HL-60 (cell line): ENCODE measurements at regions not wholly inside any gene's neighbourhood (a gene's known extent, or its start where the extent isn't known, plus 50 kb on each side); places are given as distances from the start of the nearest gene placed in this dataset.

Source experiments
- DNase-seq, 2 experiments: peaks; one replicate each; pipeline ENCODE4 v3.0.0-alpha.2; 2010 to 2020; ENCODE audit warnings: low read depth in 1 of 2, low spot score in 1 of 2
- H3K27ac ChIP-seq: fragments of 250-450 bp; sonication (Bioruptor Pico); replicated peaks from 2 replicates; pipeline ENCODE4 v1.5.1; 2020; ENCODE audit warnings: mild to moderate bottlenecking, moderate library complexity
- H3K27me3 ChIP-seq: fragments of 250-450 bp; sonication (Bioruptor Pico); 2 replicates; pipeline ENCODE4 v1.5.1; 2021; ENCODE audit warnings: mild to moderate bottlenecking, moderate library complexity; ENCODE audit not compliant: insufficient read depth, poor library complexity, severe bottlenecking
- H3K4me3 ChIP-seq: replicated peaks from 2 replicates; pipeline ENCODE4 v1.5.1; 2011; ENCODE audit warnings: mild to moderate bottlenecking, control low read depth, low read length; ENCODE audit not compliant: insufficient read depth
- GABPA ChIP-seq: IDR thresholded peaks from 2 replicates; pipeline ENCODE4 v1.6.1; 2012; ENCODE audit warnings: low read depth
- POLR2AphosphoS5 ChIP-seq: IDR thresholded peaks from 2 replicates; pipeline ENCODE4 v1.6.1; 2012; ENCODE audit warnings: low read depth
- SPI1 ChIP-seq: IDR thresholded peaks from 2 replicates; pipeline ENCODE4 v1.6.1; 2012; ENCODE audit warnings: low read depth, mild to moderate bottlenecking, borderline replicate concordance
- TF ChIP-seq, protein P1 (sequence below): IDR thresholded peaks from 2 replicates; pipeline ENCODE4 v1.6.1; 2012; ENCODE audit warnings: low read depth; ENCODE audit not compliant: insufficient replicate concordance
- TF ChIP-seq, protein P2 (sequence below): IDR thresholded peaks from one replicate; pipeline ENCODE4 v1.5.1; 2011; ENCODE audit warnings: low read length, control low read depth, inconsistent platforms; ENCODE audit not compliant: insufficient read depth

DNA sequence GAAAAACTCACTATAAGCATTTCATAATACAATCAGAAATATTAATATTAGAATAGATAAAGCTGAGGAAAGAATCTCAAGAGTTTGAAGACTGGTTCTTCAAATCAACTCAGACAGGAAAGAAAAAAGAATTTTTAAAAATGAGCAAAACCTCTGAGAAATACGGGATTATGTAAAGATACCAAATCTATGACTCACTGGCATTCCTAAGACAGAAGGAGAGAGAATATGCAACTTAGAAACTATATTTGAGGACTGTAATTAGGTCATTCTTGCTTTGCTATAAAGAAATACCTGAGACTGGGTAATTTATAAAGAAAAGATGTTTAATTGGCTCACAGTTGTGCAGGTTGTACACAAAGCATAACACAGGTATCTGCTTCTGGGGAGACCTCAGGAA is 665.1 kb downstream of the RNF144B start:
- no peak for DNase-seq
- Histone ChIP-seq H3K27ac (no peak overlapping the region), H3K4me3 (no peak overlapping the region), H3K27me3 (no peaks in the 10 kb centered on the region)
- TF ChIP-seq GABPA (no peak), POLR2AphosphoS5 (no peak), SPI1 (no peak)
- TF ChIP-seq, protein P1, sequence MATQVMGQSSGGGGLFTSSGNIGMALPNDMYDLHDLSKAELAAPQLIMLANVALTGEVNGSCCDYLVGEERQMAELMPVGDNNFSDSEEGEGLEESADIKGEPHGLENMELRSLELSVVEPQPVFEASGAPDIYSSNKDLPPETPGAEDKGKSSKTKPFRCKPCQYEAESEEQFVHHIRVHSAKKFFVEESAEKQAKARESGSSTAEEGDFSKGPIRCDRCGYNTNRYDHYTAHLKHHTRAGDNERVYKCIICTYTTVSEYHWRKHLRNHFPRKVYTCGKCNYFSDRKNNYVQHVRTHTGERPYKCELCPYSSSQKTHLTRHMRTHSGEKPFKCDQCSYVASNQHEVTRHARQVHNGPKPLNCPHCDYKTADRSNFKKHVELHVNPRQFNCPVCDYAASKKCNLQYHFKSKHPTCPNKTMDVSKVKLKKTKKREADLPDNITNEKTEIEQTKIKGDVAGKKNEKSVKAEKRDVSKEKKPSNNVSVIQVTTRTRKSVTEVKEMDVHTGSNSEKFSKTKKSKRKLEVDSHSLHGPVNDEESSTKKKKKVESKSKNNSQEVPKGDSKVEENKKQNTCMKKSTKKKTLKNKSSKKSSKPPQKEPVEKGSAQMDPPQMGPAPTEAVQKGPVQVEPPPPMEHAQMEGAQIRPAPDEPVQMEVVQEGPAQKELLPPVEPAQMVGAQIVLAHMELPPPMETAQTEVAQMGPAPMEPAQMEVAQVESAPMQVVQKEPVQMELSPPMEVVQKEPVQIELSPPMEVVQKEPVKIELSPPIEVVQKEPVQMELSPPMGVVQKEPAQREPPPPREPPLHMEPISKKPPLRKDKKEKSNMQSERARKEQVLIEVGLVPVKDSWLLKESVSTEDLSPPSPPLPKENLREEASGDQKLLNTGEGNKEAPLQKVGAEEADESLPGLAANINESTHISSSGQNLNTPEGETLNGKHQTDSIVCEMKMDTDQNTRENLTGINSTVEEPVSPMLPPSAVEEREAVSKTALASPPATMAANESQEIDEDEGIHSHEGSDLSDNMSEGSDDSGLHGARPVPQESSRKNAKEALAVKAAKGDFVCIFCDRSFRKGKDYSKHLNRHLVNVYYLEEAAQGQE = no peak
- TF ChIP-seq, protein P2, sequence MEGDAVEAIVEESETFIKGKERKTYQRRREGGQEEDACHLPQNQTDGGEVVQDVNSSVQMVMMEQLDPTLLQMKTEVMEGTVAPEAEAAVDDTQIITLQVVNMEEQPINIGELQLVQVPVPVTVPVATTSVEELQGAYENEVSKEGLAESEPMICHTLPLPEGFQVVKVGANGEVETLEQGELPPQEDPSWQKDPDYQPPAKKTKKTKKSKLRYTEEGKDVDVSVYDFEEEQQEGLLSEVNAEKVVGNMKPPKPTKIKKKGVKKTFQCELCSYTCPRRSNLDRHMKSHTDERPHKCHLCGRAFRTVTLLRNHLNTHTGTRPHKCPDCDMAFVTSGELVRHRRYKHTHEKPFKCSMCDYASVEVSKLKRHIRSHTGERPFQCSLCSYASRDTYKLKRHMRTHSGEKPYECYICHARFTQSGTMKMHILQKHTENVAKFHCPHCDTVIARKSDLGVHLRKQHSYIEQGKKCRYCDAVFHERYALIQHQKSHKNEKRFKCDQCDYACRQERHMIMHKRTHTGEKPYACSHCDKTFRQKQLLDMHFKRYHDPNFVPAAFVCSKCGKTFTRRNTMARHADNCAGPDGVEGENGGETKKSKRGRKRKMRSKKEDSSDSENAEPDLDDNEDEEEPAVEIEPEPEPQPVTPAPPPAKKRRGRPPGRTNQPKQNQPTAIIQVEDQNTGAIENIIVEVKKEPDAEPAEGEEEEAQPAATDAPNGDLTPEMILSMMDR = no peak

DNA sequence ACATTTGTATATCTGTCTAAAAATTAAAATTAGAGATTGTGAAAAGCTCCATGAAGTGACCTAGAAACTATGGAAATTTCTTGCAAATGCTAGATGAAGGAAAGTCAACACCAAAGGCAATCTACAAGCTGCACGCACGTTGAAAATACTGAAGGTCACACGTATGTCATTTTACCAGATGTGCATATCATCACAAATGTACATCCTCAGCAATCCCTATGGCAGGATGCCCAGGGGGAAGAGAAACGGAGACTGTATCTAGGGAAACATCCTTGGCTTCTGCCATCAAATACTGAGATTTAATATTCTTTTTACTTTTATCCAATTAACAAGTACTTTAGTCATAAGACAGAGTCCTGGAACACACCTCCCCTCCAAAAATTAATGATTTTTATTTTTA is 672.0 kb downstream of the RNF144B start:
- no peak for TF ChIP-seq GABPA
- TF ChIP-seq SPI1 = no peak
- TF ChIP-seq, protein P1 = no peak
- TF ChIP-seq POLR2AphosphoS5 = no peak
- TF ChIP-seq, protein P2 = no peak
- H3K4me3 ChIP-seq = no peak overlapping the region
- no peak overlapping the region for H3K27ac ChIP-seq
- H3K27me3 ChIP-seq = no peaks in the 10 kb centered on the region
- no peak for DNase-seq

DNA sequence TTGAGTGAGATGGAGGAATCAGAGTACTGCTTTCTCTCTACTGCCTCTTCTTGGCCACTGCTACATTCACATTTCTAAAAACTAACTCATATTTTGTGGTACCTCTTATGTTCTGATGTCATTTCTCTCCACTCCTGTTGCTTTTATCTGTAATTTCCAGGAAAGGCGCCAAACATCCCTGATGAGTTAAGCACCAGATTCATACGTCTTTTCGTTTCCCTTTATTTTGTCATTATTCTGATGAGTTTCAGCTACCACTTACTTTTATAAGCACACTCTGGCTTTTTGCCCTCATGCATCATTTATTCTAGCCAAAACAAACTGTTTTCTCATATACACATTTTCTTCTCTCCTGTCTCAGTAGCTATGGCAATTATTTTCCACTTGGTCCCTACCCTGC is 680.0 kb downstream of the RNF144B start:
- TF ChIP-seq SPI1 (no peak), GABPA (no peak)
- TF ChIP-seq, protein P1 = no peak
- TF ChIP-seq, protein P2 = no peak
- no peak for DNase-seq
- no peak overlapping the region for H3K4me3 ChIP-seq
- no peaks in the 10 kb centered on the region for H3K27me3 ChIP-seq
- no peak overlapping the region for H3K27ac ChIP-seq
